ENCODE measurements at regions not wholly inside any gene's neighbourhood (a gene's known extent, or its start where the extent isn't known, plus 50 kb on each side); places are given as distances from the start of the nearest gene placed in this dataset.

DNA sequence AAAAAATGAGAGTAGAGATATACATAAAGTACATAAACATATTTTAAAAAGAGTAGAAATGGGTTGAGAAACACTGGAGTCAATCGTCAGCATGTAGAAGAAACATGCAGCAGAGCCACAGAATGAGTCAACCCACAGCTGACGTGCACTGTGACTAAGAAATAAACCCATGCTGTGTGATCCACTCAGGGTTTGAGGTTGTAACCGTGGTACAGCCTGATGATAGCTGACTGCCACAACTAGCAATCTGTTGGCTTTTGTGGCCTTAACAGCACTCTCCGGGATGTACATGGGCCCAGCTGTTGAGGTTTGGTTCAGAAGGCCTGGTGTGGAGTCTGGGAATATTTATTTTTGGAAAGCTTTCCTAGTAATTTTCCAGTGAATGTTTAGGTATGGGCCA, 554.4 kb upstream of the MEX3C start:
- no peak for TF ChIP-seq EZH2 (IDR thresholded peaks at IDR 0.05; ENCODE audit: borderline replicate concordance, low read depth, low read length, severe bottlenecking)
- TF ChIP-seq, protein P1, sequence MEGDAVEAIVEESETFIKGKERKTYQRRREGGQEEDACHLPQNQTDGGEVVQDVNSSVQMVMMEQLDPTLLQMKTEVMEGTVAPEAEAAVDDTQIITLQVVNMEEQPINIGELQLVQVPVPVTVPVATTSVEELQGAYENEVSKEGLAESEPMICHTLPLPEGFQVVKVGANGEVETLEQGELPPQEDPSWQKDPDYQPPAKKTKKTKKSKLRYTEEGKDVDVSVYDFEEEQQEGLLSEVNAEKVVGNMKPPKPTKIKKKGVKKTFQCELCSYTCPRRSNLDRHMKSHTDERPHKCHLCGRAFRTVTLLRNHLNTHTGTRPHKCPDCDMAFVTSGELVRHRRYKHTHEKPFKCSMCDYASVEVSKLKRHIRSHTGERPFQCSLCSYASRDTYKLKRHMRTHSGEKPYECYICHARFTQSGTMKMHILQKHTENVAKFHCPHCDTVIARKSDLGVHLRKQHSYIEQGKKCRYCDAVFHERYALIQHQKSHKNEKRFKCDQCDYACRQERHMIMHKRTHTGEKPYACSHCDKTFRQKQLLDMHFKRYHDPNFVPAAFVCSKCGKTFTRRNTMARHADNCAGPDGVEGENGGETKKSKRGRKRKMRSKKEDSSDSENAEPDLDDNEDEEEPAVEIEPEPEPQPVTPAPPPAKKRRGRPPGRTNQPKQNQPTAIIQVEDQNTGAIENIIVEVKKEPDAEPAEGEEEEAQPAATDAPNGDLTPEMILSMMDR (IDR thresholded peaks at IDR 0.05; ENCODE audit: borderline replicate concordance, extremely low read depth, low read length, poor library complexity, severe bottlenecking): no peak
- no peak overlapping the region for H3K4me3 ChIP-seq (ENCODE audit: low read depth in 1 of 2, low read length in 2 of 2)
- no peak overlapping the region for H2AFZ ChIP-seq (ENCODE audit: low read depth, low read length)
- H3K9ac ChIP-seq (ENCODE audit: low read depth, low read length): no peak overlapping the region
- H3K4me2 ChIP-seq (ENCODE audit: insufficient read depth, low read length): no peak overlapping the region
- no peaks in the 10 kb centered on the region for H3K27me3 ChIP-seq (ENCODE audit: insufficient read depth, low read length, poor library complexity)
- H4K20me1 ChIP-seq (ENCODE audit: insufficient read depth, low read length): no peaks in the 10 kb centered on the region
- H3K79me2 ChIP-seq (ENCODE audit: insufficient read depth, low read length): no peaks in the 10 kb centered on the region
- no peaks in the 10 kb centered on the region for H3K36me3 ChIP-seq (ENCODE audit: insufficient read depth, low read length)
- H3K9me3 ChIP-seq (ENCODE audit: insufficient read depth, low read length, severe bottlenecking): no peaks in the 10 kb centered on the region
- no peak overlapping the region for H3K27ac ChIP-seq (ENCODE audit: low read length)
- ATAC-seq (ENCODE audit: insufficient read depth, low read depth): no peak
- H3K4me1 ChIP-seq (ENCODE audit: insufficient read depth, low read length): no peaks in the 10 kb centered on the region
- no peak for DNase-seq

DNA sequence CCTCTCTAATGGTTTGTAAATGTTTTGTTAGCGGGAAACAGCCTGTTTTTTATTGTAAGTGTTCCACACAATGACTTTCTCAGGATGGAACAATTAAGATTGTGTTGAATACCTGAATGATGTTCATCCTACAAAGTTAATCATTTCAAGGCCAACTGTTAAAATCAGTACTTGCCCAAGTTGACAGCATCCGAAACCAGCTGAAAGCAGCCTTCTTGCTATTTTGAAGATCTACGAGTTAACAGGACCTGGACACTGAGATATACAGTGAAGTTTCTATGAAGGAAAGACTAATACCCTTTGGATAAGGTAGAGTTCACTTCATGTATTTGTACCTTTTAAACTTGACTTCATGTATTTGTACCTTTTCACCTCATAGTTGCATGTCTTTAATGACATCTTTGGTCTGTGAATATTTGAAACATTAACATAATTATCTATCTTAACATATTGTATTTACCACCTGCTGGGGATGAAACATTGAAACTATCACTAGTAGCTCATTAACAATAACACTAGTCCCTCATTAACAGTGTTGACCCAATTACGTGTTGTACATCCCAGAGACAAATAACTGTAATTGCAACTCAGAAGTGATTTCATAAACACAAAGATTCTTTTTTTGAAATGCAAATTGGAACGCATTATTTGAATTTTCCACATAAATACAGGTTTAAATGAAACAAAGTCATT, 556.0 kb upstream of the MEX3C start:
- Histone ChIP-seq H4K20me1 (ENCODE audit: insufficient read depth, low read length) (no peaks in the 10 kb centered on the region), H3K4me1 (ENCODE audit: insufficient read depth, low read length) (no peaks in the 10 kb centered on the region), H3K4me2 (ENCODE audit: insufficient read depth, low read length) (no peak overlapping the region), H3K79me2 (ENCODE audit: insufficient read depth, low read length) (no peaks in the 10 kb centered on the region), H2AFZ (ENCODE audit: low read depth, low read length) (no peak overlapping the region), H3K36me3 (ENCODE audit: insufficient read depth, low read length) (no peaks in the 10 kb centered on the region), H3K4me3 (ENCODE audit: low read depth in 1 of 2, low read length in 2 of 2) (no peak overlapping the region), H3K27ac (ENCODE audit: low read length) (no peak overlapping the region), H3K9me3 (ENCODE audit: insufficient read depth, low read length, severe bottlenecking) (no peaks in the 10 kb centered on the region), H3K27me3 (ENCODE audit: insufficient read depth, low read length, poor library complexity) (no peaks in the 10 kb centered on the region), H3K9ac (ENCODE audit: low read depth, low read length) (no peak overlapping the region)
- DNase-seq (no peak), ATAC-seq (ENCODE audit: insufficient read depth, low read depth) (no peak)
- TF ChIP-seq EZH2 (IDR thresholded peaks at IDR 0.05; ENCODE audit: borderline replicate concordance, low read depth, low read length, severe bottlenecking): no peak
- TF ChIP-seq, protein P1 (IDR thresholded peaks at IDR 0.05; ENCODE audit: borderline replicate concordance, extremely low read depth, low read length, poor library complexity, severe bottlenecking): no peak

DNA sequence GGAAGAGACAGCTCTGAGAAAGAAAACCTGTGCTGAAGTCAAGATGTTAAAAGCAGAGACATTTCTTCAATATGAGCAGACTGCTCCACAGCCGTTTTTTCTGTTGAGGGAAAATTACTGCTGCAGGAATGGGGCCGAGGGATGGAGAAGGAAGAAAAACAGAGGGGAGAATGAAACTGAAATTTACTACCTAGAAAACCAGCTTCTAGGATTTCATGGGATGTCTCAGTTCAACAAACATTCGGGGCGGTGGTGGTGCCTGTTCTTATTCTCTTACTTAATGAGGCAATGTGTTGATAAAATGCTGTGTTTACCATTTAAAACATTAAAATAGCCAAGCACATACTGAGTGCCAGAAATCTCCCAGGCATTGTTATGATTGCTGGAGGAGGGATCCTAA, 557.1 kb upstream of the MEX3C start:
- Histone ChIP-seq H3K4me3 (ENCODE audit: low read depth in 1 of 2, low read length in 2 of 2) (no peak overlapping the region), H3K27me3 (ENCODE audit: insufficient read depth, low read length, poor library complexity) (no peaks in the 10 kb centered on the region), H2AFZ (ENCODE audit: low read depth, low read length) (no peak overlapping the region), H3K4me1 (ENCODE audit: insufficient read depth, low read length) (no peaks in the 10 kb centered on the region), H3K36me3 (ENCODE audit: insufficient read depth, low read length) (no peaks in the 10 kb centered on the region), H3K9ac (ENCODE audit: low read depth, low read length) (no peak overlapping the region), H3K79me2 (ENCODE audit: insufficient read depth, low read length) (no peaks in the 10 kb centered on the region), H3K9me3 (ENCODE audit: insufficient read depth, low read length, severe bottlenecking) (no peaks in the 10 kb centered on the region), H3K27ac (ENCODE audit: low read length) (no peak overlapping the region), H3K4me2 (ENCODE audit: insufficient read depth, low read length) (no peak overlapping the region), H4K20me1 (ENCODE audit: insufficient read depth, low read length) (no peaks in the 10 kb centered on the region)
- TF ChIP-seq, protein P1 (IDR thresholded peaks at IDR 0.05; ENCODE audit: borderline replicate concordance, extremely low read depth, low read length, poor library complexity, severe bottlenecking): no peak
- TF ChIP-seq EZH2 (IDR thresholded peaks at IDR 0.05; ENCODE audit: borderline replicate concordance, low read depth, low read length, severe bottlenecking): no peak
- ATAC-seq (ENCODE audit: insufficient read depth, low read depth): no peak
- DNase-seq: no peak
